NB4 (cell line): ENCODE measurements at regions not wholly inside any gene's neighbourhood (a gene's known extent, or its start where the extent isn't known, plus 50 kb on each side); places are given as distances from the start of the nearest gene placed in this dataset.

Source experiments
- CTCF ChIP-seq: IDR thresholded peaks from one replicate; pipeline ENCODE4 v1.5.1; 2012; ENCODE audit warnings: low read depth, low read length
- MAX ChIP-seq: IDR thresholded peaks from 2 replicates; pipeline ENCODE4 v1.6.1; 2011; ENCODE audit warnings: low read depth, low read length

GRCh38 chr13:55000043-55000442 is 1971.4 kb downstream of the OLFM4 start:
- TF ChIP-seq MAX (no peak), CTCF (no peak)
